Fibroblast of skin of scalp (primary cell): ENCODE measurements at regions not wholly inside any gene's neighbourhood (a gene's known extent, or its start where the extent isn't known, plus 50 kb on each side); places are given as distances from the start of the nearest gene placed in this dataset.
A peak's percentile ranks its signal among the peaks of the same experiment; 100 is the strongest.
"Not testable (repeated sequence)": the region's sequence is repeated elsewhere in the genome, so short reads cannot be mapped to it uniquely, and the experiment has no call there.

Experiments
- DNase-seq: peaks from one replicate; pipeline ENCODE4 v3.0.0-alpha.2; 2013

GRCh38 chr6:140434761-140435160 lies 1060.3 kb upstream of the CITED2 start:
- DNase-seq: peak; percentile 91

DNA sequence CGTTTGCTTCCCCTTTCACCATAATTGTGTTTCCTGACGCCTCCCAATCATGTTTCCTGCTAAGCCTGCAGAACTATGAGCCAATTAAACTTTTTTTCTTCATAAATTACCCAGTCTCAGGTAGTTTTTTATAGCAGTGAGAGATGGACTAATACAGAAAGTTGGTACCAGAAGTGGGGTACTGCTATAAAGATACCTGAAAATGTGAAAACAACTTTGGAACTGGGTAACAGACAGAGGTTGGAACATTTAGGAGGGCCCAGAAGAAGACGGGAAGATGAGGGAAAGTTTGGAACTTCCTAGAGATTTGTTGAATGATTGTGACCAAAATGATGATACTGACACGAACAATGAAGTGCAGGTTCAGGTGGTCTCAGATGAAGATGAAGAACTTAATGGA lies 1058.6 kb upstream of the CITED2 start:
- no peak for DNase-seq

DNA sequence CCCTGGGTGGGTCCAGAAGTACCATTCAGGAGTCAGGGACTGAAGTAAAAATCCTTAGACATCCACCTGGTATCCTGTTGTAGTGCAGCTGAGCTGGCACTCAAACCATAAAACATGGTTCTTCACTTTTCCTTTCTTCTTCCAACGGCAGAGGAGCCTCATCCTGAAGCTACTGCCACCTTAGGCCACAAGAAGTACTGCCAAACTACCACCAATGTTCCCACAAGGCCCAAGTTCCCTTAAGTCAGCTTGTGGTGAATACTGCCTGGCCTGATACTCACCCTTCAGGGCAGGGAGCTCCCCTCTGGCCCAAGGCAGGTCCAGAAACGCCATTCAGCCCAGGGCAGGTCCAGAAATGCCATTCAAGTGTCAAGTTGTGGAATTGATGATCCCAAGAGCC lies 1053.4 kb upstream of the CITED2 start:
- no peak for DNase-seq

- DNase-seq: no peak
These were observed 1040.6 kb upstream of the CITED2 start for GRCh38 chr6:140414966-140415620.

DNA sequence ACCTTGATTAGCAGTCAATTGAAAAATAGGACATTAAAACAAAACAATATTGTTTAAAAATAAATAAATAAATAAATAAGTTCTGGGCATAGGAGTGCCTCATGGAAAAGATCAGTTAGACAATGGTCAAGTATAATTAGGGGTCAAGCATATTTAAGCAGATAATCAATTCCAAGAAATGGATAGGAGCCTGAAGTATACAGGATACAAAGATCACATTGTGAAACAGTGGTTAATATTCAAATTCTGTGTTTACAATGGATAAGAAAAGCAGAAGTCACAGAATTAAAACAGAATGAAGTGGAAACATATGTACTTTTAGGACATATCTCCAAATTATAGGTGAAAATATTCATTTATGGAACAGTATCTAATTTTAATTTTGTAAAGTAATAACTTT lies 1028.6 kb upstream of the CITED2 start:
- no peak for DNase-seq

DNA sequence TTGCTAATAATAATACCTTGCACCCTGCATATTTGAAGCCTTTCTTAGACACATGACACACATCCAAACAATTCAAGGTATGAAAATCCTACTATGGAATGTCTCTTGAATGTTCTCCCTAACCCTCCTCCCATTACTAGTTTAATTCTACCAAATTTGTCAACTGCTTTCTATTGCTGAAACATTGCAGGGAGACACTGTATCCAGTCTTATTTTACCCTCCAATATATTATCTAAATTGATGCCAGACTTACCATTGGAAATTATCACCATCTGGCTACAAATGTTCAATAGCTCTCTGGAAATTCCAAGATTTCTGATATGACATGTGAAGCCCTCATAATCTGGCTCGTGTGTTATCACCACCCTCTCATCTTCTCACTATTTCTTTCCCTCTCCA lies 1027.3 kb upstream of the CITED2 start:
- peak; percentile 78 for DNase-seq

GRCh38 chr6:140398076-140398475 lies 1023.6 kb upstream of the CITED2 start:
- no peak for DNase-seq

GRCh38 chr6:140397106-140397505 lies 1022.7 kb upstream of the CITED2 start:
- no peak for DNase-seq

GRCh38 chr6:140393665-140394540 lies 1019.5 kb upstream of the CITED2 start:
- DNase-seq: no peak

DNA sequence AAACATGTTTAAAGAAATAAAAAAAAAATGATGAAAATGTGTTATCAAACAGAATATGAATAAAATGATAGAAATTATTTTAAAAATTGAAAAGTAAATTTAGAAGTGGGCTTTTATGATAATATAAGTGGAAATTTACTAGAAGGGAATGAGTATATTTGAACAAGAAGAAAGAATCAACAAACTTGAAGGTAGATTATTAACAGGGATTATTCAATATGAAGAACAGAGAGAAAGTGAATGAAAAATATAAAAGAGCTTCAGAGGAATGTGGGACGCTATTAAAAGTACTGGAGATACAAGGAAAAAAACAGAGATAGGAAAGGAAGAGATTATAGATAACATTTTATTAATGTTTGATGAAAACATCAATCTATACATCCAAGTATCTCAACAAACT lies 1014.4 kb upstream of the CITED2 start:
- no peak for DNase-seq

- no peak for DNase-seq
These were observed 1013.8 kb upstream of the CITED2 start for GRCh38 chr6:140388192-140388802.

- DNase-seq: peak; percentile 51
These were observed 1011.2 kb upstream of the CITED2 start for GRCh38 chr6:140385679-140386078.

GRCh38 chr6:140382355-140382754 lies 1007.9 kb upstream of the CITED2 start:
- no peak for DNase-seq

DNA sequence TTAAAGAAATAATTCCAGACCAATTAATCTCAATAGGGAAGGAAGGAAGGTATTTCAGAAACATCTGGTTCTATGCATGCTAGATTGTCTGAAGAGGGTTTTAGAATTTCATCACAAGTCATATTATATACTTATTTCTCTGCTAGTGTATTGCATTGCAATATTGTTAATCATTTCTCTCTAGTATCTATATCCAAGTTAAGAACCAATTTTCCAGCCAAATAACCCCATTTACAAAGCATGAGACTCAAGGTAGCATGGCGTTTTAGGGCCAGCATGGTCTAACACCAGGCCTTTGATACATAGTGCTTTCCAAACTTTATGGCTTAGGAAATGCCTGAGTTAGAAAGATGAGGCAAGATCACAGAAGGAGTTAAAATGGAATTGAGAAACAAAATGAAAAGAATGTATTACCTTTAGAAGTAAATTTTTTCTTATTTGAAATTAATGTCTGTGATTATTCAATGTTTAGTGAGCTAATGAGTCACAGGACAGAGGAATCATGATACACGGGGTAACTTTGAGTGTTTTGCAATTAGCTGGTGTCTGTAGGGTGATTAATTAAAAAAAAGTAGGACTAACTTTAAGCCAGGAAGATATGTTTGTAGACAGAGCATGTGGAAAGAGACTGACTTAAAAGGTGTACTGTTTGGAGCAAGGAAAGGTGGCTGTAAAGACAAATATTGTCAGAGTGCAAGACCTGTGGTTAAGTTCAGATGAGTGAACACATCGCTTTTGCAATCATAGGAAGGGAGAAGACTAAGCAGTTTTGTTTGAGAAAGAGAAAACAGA lies 1006.2 kb upstream of the CITED2 start:
- DNase-seq: no peak

GRCh38 chr6:140379919-140380318 lies 1005.5 kb upstream of the CITED2 start:
- peak; percentile 49 for DNase-seq

GRCh38 chr6:140376209-140376608 lies 1001.8 kb upstream of the CITED2 start:
- no peak for DNase-seq

DNA sequence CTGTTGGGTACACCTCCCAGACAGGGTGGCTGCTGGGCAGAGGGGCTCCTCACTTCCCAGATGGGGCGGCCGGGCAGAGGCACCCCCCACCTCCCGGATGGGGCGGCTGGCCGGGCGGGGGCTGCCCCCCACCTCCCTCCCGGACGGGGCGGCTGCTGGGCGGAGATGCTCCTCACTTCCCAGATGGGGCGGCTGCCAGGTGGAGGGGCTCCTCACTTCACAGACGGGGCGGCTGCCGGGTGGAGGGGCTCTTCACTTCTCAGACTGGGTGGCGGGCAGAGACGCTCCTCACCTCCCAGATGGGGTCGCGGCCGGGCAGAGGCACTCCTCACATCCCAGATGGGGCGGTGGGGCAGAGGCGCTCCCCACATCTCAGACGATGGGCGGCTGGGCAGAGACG lies 999.3 kb upstream of the CITED2 start:
- DNase-seq: not testable (repeated sequence)

- DNase-seq: no peak
These were observed 997.6 kb upstream of the CITED2 start for GRCh38 chr6:140372064-140372463.

- DNase-seq: peak; percentile 53
These were observed 996.8 kb upstream of the CITED2 start for GRCh38 chr6:140370976-140371870.

GRCh38 chr6:140370441-140370840 lies 996.0 kb upstream of the CITED2 start:
- peak; percentile 71 for DNase-seq

DNA sequence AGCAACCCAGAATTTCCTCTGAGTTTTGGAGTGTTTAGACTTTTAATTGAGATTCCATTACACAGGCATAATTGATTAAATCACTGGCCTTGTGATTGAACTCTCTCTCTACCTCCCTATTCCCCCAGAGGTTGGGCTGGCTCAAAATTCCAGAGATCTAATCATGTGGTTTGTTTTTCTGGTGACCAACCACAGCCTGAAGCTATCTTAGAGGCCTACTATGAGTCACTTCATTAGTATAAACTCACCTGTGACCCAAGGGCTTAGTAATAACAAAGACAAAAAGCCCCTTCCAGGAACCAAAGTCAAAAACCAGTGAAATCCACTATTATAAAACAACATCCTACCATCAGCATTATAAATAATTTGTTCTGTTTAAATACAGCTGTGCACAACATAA lies 992.5 kb upstream of the CITED2 start:
- peak; percentile 22 for DNase-seq

GRCh38 chr6:140364916-140365315 lies 990.5 kb upstream of the CITED2 start:
- no peak for DNase-seq
